MCF 10A (cell line): ENCODE measurements at regions not wholly inside any gene's neighbourhood (a gene's known extent, or its start where the extent isn't known, plus 50 kb on each side); places are given as distances from the start of the nearest gene placed in this dataset.

Experiments used
- BruUV-seq: library from RNA; stranded (reverse); fragments of 400-500 nt; replicated peaks from 2 replicates; lab custom pipeline; 2021; lab: Mats Ljungman, UMichigan
- CTCF ChIA-PET: fragments of 300-600 bp; sonication (Branson Sonifier 250); formaldehyde crosslinking; extraction: SDS; loops from one replicate; lab custom pipeline; 2021; ENCODE audit warnings: antibody characterized with exemption, inconsistent platforms; lab: Yijun Ruan, JAX
- POLR2A ChIA-PET: fragments of 300-600, 350-650 bp; sonication (Branson Sonifier 250); formaldehyde crosslinking; extraction: SDS; loops from one replicate; lab custom pipeline; 2020; ENCODE audit warnings: antibody characterized with exemption, inconsistent platforms; lab: Yijun Ruan, JAX
- DNase-seq: peaks from one replicate; pipeline ENCODE4 v3.0.0-alpha.2; 2018; ENCODE audit not compliant: unreplicated experiment
- H3K27ac Mint-ChIP-seq: one replicate; pipeline ENCODE4 v1.8.0; 2022; ENCODE audit warnings: mild to moderate bottlenecking, low read depth, mixed read lengths; ENCODE audit not compliant: unreplicated experiment
- H3K27me3 Mint-ChIP-seq: one replicate; pipeline ENCODE4 v1.8.0; 2022; ENCODE audit warnings: mixed read lengths; ENCODE audit not compliant: insufficient read depth, unreplicated experiment
- H3K36me3 Mint-ChIP-seq: one replicate; pipeline ENCODE4 v1.8.0; 2022; ENCODE audit warnings: mild to moderate bottlenecking, moderate library complexity, mixed read lengths; ENCODE audit not compliant: insufficient read depth, unreplicated experiment
- H3K4me1 Mint-ChIP-seq: one replicate; pipeline ENCODE4 v1.8.0; 2022; ENCODE audit warnings: mixed read lengths; ENCODE audit not compliant: insufficient read depth, unreplicated experiment
- H3K4me3 Mint-ChIP-seq: one replicate; pipeline ENCODE4 v1.8.0; 2022; ENCODE audit warnings: mild to moderate bottlenecking, moderate library complexity, mixed read lengths; ENCODE audit not compliant: unreplicated experiment
- H3K9me3 Mint-ChIP-seq: one replicate; pipeline ENCODE4 v1.8.0; 2022; ENCODE audit warnings: mixed read lengths; ENCODE audit not compliant: unreplicated experiment
- intact Hi-C: fragments of 100-400 bp; cut with micrococcal nuclease; formaldehyde crosslinking; loops from 2 replicates; pipeline ENCODE4 v1.14.1; 2022
- TF ChIP-seq, protein P1 (sequence below): fragments of 200-600 bp; IDR thresholded peaks from one replicate; pipeline ENCODE4 v1.8.0; 2022; ENCODE audit warnings: antibody characterized with exemption, mild to moderate bottlenecking; ENCODE audit not compliant: unreplicated experiment

DNA sequence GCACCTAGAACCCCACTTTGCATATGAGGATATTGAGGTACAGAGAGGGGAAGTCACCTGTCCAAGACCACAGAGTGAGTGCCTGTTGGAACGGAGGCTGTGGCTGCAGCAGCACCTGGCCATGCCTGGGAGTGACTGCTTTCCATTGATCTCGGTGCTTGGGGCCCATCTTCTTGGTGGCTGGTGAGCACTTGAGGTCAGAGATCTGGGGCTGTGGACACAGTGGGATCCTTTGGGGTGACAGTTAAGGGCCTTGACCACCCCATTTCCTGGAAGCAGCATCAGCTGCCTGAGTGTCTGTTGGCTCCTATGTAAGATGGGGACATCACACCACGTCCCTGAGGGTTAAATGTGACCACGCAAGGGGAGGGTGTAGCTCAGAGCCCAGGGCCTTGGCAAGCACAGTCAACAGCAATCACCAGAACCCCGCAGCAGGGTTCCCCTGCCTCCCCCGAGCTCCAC is 111.7 kb downstream of the IRF8 start:
- H3K4me3 Mint-ChIP-seq, result no peak overlapping the region
- no TSS peak for BruUV-seq
- no peaks in the 10 kb centered on the region for H3K36me3 Mint-ChIP-seq
- H3K27me3 Mint-ChIP-seq, result peaks cover 65% of the 10 kb centered on the region
- TF ChIP-seq, protein P1, sequence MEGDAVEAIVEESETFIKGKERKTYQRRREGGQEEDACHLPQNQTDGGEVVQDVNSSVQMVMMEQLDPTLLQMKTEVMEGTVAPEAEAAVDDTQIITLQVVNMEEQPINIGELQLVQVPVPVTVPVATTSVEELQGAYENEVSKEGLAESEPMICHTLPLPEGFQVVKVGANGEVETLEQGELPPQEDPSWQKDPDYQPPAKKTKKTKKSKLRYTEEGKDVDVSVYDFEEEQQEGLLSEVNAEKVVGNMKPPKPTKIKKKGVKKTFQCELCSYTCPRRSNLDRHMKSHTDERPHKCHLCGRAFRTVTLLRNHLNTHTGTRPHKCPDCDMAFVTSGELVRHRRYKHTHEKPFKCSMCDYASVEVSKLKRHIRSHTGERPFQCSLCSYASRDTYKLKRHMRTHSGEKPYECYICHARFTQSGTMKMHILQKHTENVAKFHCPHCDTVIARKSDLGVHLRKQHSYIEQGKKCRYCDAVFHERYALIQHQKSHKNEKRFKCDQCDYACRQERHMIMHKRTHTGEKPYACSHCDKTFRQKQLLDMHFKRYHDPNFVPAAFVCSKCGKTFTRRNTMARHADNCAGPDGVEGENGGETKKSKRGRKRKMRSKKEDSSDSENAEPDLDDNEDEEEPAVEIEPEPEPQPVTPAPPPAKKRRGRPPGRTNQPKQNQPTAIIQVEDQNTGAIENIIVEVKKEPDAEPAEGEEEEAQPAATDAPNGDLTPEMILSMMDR, result no peak
- no peaks in the 10 kb centered on the region for H3K4me1 Mint-ChIP-seq
- intact Hi-C loops, result no loop called here
- DNase-seq, result no peak
- no peak overlapping the region for H3K27ac Mint-ChIP-seq
- peaks cover 8% of the 10 kb centered on the region for H3K9me3 Mint-ChIP-seq
- CTCF ChIA-PET, result interaction anchor here (1.1 to 5.9 kb wide), 2 partner anchors 190 to 508 kb away, joined by 3 to 76 read pairs; no protein-coding TSS in a partner anchor
- POLR2A ChIA-PET, result no interaction called here

DNA sequence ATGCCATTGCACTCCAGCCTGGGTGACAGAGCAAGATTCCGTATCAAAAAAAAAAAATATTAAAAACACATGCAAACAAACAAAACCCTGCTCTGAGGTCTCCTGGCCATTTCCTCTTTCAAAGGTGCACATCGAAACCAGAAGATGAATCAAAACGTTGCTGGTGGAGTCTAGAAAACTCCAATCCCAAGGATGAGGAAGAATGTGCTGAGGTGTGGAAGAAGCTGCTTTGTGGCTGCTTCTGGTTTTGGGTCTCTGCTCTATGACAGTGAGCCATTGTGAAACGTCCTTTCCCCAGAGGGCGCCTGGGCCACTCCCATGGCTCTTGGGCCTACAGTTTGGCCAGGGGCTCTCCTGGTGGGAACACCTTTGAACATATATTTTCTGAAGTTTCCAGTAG is 112.6 kb downstream of the IRF8 start:
- CTCF ChIA-PET, result interaction anchor here (1.1 to 5.9 kb wide), 2 partner anchors 191 to 507 kb away, joined by 3 to 76 read pairs; no protein-coding TSS in a partner anchor
- Mint-ChIP-seq H3K9me3 (peaks cover 8% of the 10 kb centered on the region), H3K4me1 (no peaks in the 10 kb centered on the region), H3K27ac (no peak overlapping the region), H3K4me3 (no peak overlapping the region), H3K36me3 (no peaks in the 10 kb centered on the region), H3K27me3 (peaks cover 63% of the 10 kb centered on the region)
- no TSS peak for BruUV-seq
- DNase-seq, result no peak
- POLR2A ChIA-PET, result no interaction called here
- TF ChIP-seq, protein P1, result no peak
- intact Hi-C loops, result no loop called here

DNA sequence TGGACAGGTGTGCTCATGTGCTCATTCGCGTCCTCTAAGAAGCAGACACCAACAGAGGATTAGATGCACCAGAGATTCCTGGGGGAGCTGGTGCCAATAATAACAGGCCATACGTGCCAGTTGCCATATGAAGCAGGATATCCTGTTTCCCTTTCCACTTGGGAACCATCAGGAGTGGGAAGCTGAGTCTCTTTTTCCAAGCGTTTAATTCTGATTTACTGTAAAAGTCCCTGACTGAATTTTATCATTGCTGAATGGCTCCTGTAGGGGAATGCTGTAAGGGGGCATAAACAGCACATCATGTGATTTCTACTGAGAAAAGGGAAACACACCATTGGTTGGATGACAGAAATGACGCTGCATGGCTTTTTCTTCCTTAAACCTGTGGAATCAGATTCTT is 113.3 kb downstream of the IRF8 start:
- intact Hi-C loops, result no loop called here
- Mint-ChIP-seq H3K9me3 (peaks cover 8% of the 10 kb centered on the region), H3K27me3 (peaks cover 58% of the 10 kb centered on the region), H3K4me3 (no peak overlapping the region), H3K4me1 (no peaks in the 10 kb centered on the region), H3K36me3 (no peaks in the 10 kb centered on the region), H3K27ac (no peak overlapping the region)
- TF ChIP-seq, protein P1, result no peak
- DNase-seq, result no peak
- BruUV-seq, result no TSS peak
- CTCF ChIA-PET, result interaction anchor here (0.6 to 5.9 kb wide), 5 partner anchors 20 to 496 kb away, joined by 3 to 76 read pairs (median 4); no protein-coding TSS in a partner anchor
- POLR2A ChIA-PET, result no interaction called here

DNA sequence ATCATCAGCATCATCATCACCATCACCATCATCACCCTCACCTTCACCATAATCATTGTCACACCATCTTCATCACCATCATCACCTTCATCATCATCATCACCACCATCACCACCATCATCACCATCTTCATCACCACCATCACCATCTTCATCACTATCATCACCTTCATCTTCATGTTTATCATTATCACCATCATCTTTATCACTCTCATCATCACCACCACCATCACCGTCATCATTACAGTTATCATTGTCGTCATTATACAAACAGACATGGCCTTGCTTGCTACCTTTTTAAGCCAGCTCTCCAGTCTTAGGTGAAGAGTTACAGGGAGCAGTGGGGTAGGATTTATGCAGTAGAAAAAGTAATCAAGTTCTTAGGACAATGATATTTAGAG is 114.9 kb downstream of the IRF8 start:
- POLR2A ChIA-PET, result no interaction called here
- Mint-ChIP-seq H3K9me3 (peaks cover 8% of the 10 kb centered on the region), H3K27me3 (peaks cover 58% of the 10 kb centered on the region), H3K36me3 (no peaks in the 10 kb centered on the region), H3K27ac (no peak overlapping the region), H3K4me1 (no peaks in the 10 kb centered on the region), H3K4me3 (no peak overlapping the region)
- CTCF ChIA-PET, result interaction anchor here (0.5 to 5.9 kb wide), 6 partner anchors 15 to 1909 kb away, joined by 3 to 76 read pairs (median 4); no protein-coding TSS in a partner anchor
- DNase-seq, result no peak
- TF ChIP-seq, protein P1, result no peak
- intact Hi-C loops, result no loop called here
- no TSS peak for BruUV-seq
